ENCODE measurements at regions not wholly inside any gene's neighbourhood (a gene's known extent, or its start where the extent isn't known, plus 50 kb on each side); places are given as distances from the start of the nearest gene placed in this dataset.

DNA sequence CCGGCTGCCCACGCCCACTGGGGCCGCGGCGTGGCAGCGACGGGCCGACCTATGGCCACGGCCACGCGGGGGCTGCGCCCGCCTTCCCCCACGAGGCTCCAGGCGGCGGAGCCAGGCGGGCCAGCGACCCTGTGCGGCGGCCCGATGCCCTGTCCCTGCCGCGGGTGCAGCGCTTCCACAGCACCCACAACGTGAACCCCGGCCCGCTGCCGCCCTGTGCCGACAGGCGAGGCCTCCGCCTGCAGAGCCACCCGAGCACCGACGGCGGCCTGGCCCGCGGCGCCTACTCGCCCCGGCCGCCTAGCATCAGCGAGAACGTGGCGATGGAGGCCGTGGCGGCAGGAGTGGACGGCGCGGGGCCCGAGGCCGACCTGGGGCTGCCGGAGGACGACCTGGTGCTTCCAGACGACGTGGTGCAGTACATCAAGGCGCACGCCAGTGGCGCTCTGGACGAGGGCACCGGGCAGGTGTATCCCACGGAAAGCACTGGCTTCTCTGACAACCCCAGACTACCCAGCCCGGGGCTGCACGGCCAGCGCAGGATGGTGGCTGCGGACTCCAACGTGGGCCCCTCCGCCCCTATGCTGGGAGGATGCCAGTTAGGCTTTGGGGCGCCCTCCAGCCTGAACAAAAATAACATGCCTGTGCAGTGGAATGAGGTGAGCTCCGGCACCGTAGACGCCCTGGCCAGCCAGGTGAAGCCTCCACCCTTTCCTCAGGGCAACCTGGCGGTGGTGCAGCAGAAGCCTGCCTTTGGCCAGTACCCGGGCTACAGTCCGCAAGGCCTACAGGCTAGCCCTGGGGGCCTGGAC, 253.2 kb downstream of the GLI2 start:
- DNase-seq (ENCODE audit: low read depth): no peak
- TF ChIP-seq, protein P1, sequence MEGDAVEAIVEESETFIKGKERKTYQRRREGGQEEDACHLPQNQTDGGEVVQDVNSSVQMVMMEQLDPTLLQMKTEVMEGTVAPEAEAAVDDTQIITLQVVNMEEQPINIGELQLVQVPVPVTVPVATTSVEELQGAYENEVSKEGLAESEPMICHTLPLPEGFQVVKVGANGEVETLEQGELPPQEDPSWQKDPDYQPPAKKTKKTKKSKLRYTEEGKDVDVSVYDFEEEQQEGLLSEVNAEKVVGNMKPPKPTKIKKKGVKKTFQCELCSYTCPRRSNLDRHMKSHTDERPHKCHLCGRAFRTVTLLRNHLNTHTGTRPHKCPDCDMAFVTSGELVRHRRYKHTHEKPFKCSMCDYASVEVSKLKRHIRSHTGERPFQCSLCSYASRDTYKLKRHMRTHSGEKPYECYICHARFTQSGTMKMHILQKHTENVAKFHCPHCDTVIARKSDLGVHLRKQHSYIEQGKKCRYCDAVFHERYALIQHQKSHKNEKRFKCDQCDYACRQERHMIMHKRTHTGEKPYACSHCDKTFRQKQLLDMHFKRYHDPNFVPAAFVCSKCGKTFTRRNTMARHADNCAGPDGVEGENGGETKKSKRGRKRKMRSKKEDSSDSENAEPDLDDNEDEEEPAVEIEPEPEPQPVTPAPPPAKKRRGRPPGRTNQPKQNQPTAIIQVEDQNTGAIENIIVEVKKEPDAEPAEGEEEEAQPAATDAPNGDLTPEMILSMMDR (IDR thresholded peaks at IDR 0.05; ENCODE audit: insufficient read depth, low read length, severe bottlenecking): no peak

DNA sequence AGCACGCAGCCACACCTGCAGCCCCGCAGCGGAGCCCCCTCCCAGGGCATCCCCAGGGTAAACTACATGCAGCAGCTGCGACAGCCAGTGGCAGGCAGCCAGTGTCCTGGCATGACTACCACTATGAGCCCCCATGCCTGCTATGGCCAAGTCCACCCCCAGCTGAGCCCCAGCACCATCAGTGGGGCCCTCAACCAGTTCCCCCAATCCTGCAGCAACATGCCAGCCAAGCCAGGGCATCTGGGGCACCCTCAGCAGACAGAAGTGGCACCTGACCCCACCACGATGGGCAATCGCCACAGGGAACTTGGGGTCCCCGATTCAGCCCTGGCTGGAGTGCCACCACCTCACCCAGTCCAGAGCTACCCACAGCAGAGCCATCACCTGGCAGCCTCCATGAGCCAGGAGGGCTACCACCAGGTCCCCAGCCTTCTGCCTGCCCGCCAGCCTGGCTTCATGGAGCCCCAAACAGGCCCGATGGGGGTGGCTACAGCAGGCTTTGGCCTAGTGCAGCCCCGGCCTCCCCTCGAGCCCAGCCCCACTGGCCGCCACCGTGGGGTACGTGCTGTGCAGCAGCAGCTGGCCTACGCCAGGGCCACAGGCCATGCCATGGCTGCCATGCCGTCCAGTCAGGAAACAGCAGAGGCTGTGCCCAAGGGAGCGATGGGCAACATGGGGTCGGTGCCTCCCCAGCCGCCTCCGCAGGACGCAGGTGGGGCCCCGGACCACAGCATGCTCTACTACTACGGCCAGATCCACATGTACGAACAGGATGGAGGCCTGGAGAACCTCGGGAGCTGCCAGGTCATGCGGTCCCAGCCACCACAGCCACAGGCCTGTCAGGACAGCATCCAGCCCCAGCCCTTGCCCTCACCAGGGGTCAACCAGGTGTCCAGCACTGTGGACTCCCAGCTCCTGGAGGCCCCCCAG, 254.1 kb downstream of the GLI2 start:
- H3K27me3 ChIP-seq (ENCODE audit: control insufficient read depth, insufficient read depth, low read length): peaks cover 5% of the 10 kb centered on the region
- H3K4me3 ChIP-seq (ENCODE audit: low read depth, low read length): no peak overlapping the region
- no peak for FAIRE-seq
- H3K36me3 ChIP-seq (ENCODE audit: control insufficient read depth, insufficient read depth, low read length): no peaks in the 10 kb centered on the region
- DNase-seq (ENCODE audit: low read depth): no peak
- TF ChIP-seq, protein P1 (IDR thresholded peaks at IDR 0.05; ENCODE audit: insufficient read depth, low read length, severe bottlenecking): no peak

More for the DNA sequence above, 253.2 kb downstream of the GLI2 start:
- Histone ChIP-seq H3K36me3 (ENCODE audit: control insufficient read depth, insufficient read depth, low read length) (no peaks in the 10 kb centered on the region), H3K4me3 (ENCODE audit: low read depth, low read length) (no peak overlapping the region), H3K27me3 (ENCODE audit: control insufficient read depth, insufficient read depth, low read length) (peaks cover 5% of the 10 kb centered on the region)
- FAIRE-seq: no peak

DNA sequence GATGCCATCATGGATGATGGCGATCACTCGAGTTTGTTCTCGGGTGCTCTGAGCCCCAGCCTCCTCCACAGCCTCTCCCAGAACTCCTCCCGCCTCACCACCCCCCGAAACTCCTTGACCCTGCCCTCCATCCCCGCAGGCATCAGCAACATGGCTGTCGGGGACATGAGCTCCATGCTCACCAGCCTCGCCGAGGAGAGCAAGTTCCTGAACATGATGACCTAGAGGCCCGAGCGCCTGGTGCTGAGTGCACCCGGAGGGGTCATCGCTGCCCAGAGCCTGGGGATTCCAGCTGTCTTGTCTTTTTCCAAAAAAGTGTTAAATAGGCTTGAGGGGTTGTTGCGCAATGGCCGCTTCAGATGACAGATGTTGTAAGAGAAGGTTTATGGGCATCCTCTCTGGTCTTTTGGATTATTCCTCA, 254.8 kb downstream of the GLI2 start:
- DNase-seq (ENCODE audit: low read depth) (no peak), FAIRE-seq (no peak)
- H3K27me3 ChIP-seq (ENCODE audit: control insufficient read depth, insufficient read depth, low read length): peaks cover 5% of the 10 kb centered on the region
- no peak overlapping the region for H3K4me3 ChIP-seq (ENCODE audit: low read depth, low read length)
- no peaks in the 10 kb centered on the region for H3K36me3 ChIP-seq (ENCODE audit: control insufficient read depth, insufficient read depth, low read length)
- TF ChIP-seq, protein P1 (IDR thresholded peaks at IDR 0.05; ENCODE audit: insufficient read depth, low read length, severe bottlenecking): no peak

DNA sequence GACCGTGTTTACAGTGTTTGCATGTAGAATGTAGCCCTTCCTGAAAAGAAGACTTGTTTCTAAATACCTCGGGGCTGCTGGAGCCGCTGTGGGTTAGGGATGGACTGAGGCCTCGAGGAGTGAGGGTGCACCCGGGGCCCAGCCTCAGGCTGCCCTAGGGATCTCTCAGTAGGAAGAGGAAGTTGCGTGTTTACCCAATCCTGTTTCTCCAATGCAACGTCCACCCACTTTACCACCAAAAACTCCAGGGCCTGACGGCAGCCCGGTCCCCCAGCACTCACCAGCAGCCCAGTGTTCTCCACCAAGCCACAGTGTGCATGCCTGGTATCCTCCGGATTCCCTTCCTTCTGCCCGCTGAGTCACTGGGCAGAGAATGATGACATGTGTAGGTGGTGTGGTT, 255.8 kb downstream of the GLI2 start:
- TF ChIP-seq, protein P1 (IDR thresholded peaks at IDR 0.05; ENCODE audit: insufficient read depth, low read length, severe bottlenecking): no peak
- DNase-seq (ENCODE audit: low read depth) (no peak), FAIRE-seq (no peak)
- H3K4me3 ChIP-seq (ENCODE audit: low read depth, low read length): no peak overlapping the region
- H3K27me3 ChIP-seq (ENCODE audit: control insufficient read depth, insufficient read depth, low read length): peaks cover 5% of the 10 kb centered on the region
- no peaks in the 10 kb centered on the region for H3K36me3 ChIP-seq (ENCODE audit: control insufficient read depth, insufficient read depth, low read length)

DNA sequence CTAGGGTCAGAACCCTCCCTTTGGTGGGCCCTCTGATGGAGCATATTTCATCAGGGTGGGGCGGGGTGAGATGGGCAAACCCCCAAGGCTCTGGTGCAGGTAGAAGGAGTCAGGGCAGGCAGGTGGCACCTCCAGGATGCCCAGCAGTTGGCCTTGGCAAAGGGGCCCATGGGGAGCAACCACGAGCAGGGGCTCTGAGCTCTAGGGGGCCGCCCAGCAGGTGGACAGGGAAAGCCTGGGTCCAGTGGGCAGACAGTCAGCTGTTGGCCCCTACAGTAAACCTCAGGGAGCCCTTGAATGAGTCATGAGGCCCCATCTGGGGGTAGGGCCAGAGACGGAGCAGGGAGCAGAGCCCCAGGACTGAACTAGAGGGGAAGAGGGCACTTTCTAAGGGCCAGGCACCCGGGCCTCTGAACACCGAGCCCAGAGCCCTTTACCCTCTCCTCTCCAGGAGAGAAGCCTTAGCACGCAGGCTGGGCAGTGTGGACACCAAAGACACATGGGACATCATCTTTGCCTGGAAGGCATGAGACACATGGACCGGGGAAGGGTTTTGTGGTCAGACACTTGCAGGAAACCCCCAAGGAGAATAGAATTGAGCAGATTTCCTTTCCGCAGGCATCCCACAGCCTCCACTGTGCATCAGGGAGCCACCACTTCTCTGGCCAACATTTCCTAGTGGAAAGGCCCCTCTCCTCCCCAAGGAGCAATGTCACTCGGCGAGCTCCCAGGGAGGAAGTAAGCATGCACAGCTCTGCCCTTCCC, 257.3 kb downstream of the GLI2 start:
- FAIRE-seq (no peak), DNase-seq (ENCODE audit: low read depth) (no peak)
- TF ChIP-seq, protein P1 (IDR thresholded peaks at IDR 0.05; ENCODE audit: insufficient read depth, low read length, severe bottlenecking): no peak

More for the DNA sequence above, 257.3 kb downstream of the GLI2 start:
- Histone ChIP-seq H3K4me3 (ENCODE audit: low read depth, low read length) (no peak overlapping the region), H3K36me3 (ENCODE audit: control insufficient read depth, insufficient read depth, low read length) (no peaks in the 10 kb centered on the region), H3K27me3 (ENCODE audit: control insufficient read depth, insufficient read depth, low read length) (peaks cover 5% of the 10 kb centered on the region)
